HG03565 (cell line): ENCODE measurements at regions not wholly inside any gene's neighbourhood (a gene's known extent, or its start where the extent isn't known, plus 50 kb on each side); places are given as distances from the start of the nearest gene placed in this dataset.

Source experiments
- ATAC-seq: cut with Tn5 transposase; IDR thresholded peaks from one replicate; pipeline ENCODE4 v1.9.1; 2021; ENCODE audit warnings: mild to moderate bottlenecking, moderate library complexity; ENCODE audit not compliant: unreplicated experiment

DNA sequence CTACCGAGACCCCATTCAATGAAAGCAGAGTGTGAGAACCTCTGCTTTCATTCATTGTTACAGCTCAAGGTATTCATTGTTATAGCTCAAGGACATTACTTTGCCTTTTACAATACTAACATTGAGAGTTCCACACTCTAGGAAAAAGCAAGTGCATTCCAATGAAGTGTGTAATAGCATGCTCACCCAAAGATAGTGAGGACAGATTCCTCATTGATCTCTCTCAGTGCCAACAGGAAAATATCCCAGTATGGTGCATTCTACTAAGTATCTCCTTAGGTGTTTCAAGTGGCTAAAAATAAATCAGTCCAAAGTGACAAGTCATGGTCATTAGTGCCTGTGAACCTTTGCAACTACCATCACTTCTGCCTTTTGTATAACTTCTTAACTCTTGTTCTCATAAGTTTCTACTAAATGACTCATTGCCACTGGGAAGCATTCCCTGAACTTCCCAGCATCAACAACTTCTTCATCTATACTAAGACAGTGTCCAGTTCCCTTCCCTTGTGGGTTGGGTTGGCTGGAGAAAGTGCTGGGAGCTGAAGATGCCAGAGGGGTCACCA lies 140.7 kb upstream of the STXBP5 start:
- no peak for ATAC-seq

DNA sequence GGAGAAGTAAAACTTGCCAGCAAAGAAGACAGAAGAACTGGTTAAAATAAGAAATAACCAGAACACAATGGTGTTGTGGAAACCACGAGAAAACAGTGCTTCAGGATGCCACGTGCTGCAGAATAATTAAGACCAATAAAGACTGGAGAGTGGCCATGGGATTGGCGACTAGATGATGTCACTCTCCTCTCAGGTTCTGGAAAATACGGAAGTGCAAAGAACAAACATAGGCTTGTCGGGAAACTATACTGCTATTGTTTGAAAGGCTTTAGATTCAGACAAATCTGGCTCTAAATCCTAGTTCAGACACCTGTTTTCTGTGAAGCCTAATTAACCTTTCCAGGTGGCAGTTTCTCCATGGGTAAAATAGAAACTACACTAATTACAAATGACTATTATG lies 138.4 kb upstream of the STXBP5 start:
- no peak for ATAC-seq

DNA sequence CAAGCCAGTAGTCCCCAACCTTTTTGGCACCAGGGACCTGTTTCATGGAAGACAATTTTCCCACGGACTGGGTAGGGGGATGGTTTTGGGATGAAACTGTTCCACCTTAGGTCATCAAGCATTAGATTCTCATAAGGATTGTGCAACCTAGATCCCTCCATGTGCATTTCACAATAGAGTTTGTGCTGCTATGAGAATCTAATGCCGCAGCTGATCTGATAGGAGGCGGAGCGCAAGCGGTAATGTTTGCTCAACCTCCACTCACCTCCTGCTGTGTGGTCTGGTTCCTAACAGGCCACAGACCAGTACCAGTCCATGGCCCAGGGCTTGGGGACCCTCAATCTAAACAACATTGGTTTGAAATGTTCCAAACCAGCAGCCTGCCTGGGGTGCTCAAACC lies 137.0 kb upstream of the STXBP5 start:
- no peak for ATAC-seq

DNA sequence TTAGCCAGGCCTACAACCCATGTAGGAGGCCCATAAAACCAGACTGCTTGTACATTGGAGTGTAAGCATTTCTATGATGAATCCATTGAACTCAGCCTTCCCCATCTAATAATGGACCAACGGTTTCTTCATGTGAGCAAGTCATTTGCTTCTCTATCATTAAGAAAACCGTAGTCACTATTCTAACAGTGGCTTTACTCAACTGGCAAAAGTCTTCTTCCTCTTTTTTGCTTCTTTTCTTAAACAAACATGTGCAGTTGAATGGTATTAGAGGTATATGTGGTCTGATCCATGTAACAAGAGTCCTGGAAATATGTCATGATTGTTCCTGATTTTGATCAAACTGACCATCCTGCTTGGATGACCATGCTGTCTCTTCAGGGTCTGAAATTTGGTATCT lies 132.4 kb upstream of the STXBP5 start:
- ATAC-seq, result no peak

DNA sequence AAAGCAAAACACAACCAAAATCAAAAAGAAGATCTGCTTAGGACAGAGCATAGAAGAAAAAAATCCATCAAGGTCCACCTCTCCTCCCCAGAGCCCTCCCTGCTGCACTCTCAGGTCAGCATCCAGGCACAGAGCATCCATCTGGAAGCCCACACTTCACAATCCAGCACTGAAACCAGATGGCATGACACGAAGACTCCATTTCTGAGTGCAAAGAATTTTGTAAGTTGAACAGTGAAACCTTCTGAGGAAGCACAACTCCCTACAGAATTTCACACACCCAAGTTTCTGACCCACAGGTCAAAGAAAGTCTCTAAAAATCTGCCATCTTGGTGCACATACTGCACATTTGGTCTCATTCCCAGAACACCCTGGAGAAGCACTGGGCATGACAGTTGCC lies 128.8 kb upstream of the STXBP5 start:
- ATAC-seq, result no peak

DNA sequence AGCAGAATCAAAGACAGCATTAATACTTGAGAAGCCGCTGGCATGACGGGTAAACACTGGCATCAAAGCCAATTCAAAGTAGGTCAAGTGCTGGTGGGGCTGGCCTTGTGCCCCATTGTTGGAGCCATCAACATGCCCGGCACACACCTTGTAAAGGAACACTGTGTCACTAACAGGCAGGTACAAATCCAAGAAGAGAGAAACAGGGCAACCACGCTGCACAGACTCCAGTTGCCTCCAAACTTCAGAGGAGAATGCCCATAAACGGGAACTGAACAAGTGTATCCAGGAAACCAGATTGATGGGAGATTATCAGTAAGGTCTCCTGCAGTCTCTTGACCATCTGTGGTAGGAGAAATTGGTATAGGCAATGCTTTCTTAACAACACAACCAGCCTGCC lies 127.0 kb upstream of the STXBP5 start:
- ATAC-seq, result no peak

DNA sequence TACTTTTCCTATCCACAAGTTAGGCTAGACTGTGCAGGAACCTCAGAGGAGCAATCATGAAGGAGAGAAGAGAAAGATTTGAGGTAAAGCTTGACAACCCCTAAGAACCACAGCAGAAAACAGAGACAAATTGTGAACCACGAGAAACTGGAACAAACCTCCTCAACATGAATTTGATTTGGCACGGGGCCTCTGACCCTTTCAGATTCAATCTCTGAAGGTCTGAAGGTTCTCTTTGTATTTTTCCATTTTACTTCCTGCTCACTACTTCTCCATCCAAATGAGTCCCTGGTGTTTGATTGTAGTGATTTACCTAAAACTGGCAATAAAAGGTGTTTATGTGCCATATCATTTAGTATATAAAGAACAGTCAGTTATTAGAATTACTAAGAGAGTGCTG lies 126.1 kb upstream of the STXBP5 start:
- no peak for ATAC-seq

DNA sequence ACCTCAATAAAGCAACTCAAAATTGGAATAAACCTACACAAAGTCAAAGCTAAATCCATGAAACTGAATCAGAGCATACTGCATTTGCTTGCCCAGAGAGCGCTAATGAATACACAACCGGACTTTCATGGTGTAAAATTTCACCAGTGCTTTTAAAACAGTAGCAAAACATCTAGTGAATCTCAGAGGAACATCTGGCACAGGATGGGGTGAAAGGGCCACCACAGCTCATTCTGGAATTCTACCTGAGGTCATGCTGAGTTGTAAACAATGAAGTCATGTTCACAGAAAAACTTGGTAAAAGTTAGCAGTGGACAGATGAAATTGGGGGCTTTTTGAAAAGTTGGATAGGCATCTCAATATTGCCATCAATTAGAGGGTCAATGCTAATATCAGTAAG lies 125.6 kb upstream of the STXBP5 start:
- ATAC-seq, result no peak

DNA sequence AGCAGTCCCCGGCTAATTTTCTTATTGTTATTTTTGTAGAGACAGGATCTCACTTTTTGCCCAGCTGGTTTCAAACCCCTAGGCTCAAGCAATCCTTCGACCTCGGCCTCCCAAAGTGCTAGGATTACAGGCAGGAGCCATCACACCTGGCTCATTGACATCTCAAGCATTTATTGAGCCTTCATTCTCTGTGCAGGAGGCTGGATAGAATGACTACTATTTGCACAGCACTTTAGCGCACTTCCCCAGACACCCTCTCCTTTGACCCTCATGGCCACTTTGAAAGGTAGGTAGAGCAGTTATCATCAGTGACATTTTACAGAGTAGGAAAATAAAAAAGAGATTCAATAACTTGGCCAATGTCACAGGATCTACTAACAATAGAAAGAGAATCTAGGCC lies 124.0 kb upstream of the STXBP5 start:
- ATAC-seq, result no peak

DNA sequence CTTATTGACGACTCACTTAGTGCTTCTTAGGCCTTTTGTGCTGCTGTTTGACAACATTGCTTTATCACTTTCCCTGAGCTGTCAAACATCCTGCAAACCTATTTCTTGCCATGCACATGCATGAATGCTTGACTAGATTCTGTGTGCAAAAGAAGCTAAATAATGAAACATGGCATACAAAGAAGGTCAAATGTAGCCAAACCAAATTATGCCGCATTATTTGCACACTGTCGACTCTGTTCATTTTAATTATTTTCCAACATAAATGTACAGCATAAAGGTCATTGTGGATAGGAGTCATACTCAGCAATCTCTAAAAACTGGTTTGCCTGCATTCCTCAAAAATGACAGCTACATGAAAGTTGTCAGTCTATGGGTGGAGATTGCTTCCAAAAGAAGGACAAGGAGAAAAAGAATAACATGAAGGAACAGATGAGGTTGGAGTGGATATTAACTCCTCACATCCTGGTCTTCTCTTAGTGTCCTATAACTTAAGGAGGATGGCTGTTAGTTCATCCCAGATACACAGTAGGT lies 123.1 kb upstream of the STXBP5 start:
- no peak for ATAC-seq

DNA sequence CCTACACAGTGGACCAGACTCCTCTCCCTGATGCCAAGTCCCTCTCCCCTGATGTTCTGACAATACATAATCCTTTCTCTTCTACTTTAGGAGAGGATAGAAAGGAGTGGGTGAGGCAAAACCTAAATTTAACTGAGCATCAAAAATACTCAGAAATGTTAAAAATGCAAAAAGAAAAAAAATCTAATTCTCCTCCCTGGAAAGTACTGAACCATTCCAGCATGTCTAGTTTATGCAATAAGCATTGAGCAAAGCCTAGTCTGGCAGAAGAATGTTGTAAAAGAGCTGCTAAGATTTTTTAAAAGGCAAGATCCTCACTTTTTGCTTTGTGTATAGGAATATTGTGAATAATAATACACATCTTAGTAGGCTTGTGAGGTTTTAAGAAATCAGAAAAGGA lies 116.6 kb upstream of the STXBP5 start:
- no peak for ATAC-seq

DNA sequence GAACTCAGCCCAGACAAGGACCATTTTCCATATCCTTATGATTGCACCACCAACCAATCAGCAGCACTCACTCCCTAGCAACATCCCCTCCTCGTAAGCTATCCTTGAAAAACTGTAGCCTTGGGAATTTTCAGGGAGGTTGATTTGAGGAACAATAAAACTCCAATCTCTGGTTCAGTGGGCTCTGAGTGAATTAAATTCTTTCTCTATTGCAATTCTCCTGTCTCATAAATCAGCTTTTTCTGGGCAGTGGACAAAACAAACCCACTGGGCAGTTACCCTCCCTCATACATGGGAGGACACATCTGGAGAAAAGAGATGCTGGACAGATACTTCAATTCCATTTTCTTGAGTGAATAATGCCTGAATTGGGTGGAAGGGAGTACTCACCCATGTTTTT lies 115.4 kb upstream of the STXBP5 start:
- ATAC-seq, result no peak

DNA sequence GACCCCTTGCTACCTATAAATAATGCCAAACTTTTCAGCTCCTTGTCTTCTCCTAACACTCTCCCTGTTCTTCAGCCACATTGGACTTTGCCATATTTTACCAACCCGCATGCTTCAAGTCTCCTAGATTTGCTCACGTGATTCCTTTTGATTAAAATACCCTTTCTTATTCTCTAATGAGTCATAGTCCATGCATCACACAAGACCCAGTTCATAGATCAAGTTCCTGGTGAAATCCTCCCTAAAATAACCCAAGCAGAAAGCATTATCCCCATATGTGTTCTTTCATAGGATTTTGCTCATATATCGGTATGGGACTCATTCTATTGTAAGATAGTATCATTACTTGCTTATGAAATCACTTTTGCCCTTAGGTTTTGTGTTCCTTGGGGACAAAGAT lies 108.9 kb upstream of the STXBP5 start:
- no peak for ATAC-seq

DNA sequence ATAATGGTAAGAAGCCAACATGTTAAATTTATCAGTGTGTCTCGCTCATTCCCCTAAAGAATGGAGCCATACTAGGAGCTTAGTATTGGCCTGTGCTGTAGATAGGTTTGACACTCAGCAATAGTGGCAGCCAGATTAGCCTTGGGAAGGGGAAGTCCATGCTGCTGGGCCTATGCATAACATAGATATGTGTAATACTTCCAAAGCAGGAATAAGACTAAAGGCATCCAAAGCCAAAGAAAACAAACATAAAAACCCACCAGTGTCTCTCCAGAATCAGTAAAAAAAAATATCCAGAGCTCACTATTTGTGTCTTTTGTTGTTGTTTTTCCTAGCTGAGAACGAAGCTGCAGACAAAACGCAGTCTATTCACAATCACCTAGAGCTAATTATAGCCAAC lies 104.2 kb upstream of the STXBP5 start:
- ATAC-seq, result no peak

DNA sequence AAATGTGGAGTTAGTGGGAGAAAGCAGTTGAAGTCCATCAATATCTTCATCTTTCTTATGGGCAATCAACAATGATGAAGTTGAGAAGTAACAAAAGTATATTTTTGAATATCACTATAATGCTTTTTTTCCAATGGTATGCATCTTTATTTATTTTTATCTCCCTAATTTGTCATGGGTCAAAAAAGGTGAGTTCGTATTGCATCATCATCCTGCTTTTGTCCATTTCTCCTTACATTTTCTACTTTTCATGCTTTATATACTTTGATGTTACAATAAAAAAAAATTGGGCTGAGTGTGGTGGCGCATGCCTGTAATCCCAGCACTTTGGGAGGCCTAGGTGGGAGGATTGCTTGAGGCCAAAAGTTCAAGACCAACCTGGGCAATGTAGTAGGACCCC lies 101.2 kb upstream of the STXBP5 start:
- no peak for ATAC-seq

DNA sequence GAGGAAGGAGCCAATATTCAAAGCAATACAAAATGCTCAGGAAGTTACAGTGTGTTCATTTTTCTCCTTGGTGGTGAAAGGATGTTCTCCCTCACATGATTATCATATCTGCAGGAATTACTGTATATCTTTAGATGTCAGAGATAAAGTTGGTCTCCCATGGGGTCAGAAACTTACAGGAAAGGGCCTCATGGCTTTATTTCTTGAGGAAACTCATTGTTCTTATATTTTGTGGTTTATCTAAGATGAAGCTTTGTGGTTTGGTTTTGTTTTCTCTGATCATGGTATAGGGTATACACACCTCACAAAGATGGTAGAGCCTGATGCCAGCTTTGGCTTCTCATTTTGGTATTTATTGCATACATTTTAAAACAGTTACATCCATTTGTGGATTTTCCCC lies 100.5 kb upstream of the STXBP5 start:
- no peak for ATAC-seq

DNA sequence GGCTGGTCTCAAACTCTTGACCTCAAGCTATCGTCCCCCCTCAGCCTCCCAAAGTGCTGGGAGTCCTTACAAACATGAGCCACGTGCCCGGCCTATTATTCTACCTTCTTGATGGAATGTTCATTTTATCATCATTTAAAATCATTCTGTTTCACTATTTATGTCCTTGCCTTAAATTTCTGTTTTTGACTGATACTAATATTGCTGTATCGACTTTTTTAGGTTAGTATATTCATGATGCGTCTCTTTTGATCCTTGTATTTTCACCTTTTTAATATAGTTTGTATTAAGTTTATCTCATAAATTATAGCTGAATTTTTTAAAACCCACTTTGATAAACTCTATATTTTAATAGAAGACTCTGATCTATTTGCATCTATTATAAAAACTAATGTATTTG lies 98.4 kb upstream of the STXBP5 start:
- ATAC-seq, result no peak

DNA sequence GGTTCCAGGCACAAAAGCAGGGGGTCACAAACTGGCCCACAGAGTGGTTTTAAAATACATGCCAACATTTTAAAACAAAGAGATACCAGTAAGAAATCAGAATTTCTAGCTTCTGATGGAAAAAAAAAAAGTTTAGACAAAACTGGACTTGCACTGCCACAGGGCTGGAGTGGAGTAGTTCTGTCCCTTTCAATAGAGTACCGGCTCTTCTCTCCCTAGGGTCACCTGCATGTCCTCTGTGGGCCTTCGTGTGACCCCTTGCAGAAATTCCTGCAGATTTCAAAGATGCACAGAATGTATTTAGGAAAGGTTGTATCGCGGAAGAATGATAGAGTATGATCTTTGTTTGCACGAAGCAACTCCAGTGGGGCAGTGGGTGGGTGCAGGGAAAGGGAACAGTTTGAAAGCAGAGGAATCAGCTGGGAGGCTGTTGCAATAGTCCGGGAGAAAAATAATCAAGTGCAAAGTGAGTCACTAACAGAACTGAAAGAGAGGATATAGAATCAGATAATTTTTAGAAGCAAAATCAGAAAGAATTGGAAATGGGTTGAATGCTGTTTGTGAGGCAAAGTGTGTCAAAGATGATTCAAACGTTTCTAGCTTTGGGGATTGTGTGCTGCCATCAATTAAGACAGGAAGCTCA lies 97.3 kb upstream of the STXBP5 start:
- no peak for ATAC-seq

DNA sequence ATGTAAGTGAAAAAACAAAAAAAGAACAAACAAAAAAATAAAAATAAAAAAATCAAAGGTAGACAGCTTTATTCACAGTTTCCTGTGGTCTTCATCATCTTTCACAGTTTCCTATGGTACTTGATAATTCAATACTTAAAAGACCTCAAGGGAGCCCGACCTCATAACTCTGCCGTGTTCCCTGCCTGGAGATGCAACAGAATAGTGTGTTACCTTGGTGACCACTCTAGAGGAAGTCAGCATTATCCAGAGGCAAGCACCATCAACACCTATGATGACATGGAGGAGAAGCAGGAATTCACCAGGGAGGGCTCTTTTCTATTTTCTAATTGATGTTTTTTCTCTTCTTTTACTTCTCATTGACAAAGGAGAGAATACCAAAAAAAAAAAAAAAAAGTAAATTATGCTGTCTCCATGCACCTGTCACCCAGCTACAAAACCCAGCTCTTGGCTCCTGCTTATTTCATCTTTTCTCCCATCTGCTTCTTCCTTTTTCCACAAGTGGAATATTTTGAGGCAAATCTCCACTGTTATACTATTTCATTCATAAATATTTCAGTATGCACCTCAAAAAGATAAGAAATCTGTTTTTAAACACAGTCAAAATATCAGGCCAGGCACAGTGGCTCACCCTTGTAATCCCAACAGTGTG lies 95.8 kb upstream of the STXBP5 start:
- no peak for ATAC-seq

DNA sequence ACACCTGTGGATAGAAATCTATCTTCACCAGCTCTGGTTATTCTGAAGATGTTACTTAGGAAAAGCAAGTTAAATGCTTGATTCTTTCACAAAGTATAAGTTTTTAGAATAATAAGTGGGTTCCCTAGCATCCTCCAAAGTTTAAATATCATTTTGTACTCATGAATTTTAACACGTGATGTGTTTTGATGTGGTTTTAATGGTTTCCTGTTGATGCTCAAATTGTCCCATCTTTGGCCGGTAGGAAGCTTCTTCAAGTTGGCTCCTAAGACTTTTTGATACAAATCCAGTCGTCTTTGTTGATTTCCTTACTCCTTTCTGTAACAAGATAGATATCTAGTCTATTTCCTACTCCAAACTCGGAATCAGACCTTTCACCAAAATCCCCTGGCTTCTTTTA lies 94.5 kb upstream of the STXBP5 start:
- ATAC-seq, result no peak

DNA sequence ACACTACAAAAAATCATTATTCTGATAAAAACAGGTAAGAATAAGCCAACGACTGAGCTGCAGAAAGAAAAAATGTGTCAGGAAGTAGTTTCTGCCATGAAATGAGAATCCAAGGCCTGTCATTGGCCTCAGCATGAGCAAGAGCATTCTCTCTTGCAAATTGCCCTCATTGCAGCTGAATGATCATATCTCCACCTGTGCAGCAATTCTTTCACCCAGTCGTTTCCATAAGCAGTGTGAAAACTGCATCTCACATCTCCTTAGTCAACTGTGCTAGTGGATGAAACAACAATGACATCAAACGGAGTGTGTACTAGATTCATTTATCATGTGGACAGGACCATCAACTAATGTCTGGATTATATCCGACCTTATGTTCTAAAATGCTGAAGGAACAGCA lies 88.2 kb upstream of the STXBP5 start:
- no peak for ATAC-seq

DNA sequence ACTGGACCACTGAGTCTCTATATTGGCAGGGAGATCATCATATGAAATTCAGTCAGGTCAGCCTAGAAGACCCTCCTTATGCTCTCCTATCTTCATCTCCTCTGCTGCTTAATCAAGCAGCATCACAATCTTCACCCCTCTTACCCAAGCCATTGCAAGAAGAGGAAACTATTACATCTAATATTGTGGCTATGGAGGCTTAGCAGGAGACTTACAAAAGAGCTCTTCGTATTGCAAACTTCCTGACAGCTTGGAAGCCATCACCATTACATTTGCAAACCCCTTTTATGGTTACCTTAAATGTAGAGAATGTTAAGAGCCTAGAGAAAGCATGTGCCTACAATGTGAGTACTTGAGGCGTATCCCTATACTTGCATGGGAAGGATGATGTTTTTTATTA lies 87.2 kb upstream of the STXBP5 start:
- ATAC-seq, result no peak

DNA sequence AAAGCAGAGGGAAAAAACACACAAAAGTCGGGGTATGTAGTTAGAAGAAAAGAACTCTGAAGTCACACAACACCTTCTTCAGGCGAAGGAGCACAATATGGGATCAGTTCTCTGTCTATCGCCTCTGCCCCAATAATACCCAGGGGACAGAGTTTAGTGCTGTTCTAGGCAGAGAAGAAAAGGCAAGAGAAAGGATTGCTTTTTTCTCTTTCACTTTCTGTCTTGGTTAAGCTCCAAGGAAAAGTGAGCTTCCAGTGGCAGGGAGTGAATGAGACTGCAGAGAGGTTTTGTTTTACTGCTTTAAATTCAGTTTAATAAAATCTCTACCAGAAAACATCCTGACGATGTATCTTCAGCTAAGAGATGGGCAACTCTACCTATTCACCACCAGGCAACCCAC lies 86.6 kb upstream of the STXBP5 start:
- no peak for ATAC-seq
